HepG2 (cell line): ENCODE measurements at regions not wholly inside any gene's neighbourhood (a gene's known extent, or its start where the extent isn't known, plus 50 kb on each side); places are given as distances from the start of the nearest gene placed in this dataset.

Experiments used
- ATAC-seq: fragments of 200-7000 bp; cut with Tn5 transposase; 3 replicates; pipeline ENCODE4 v1.9.1; 2020; ENCODE audit warnings: mild to moderate bottlenecking, moderate library complexity
- BruUV-seq: library from RNA; stranded (reverse); fragments of 400-500 nt; replicated peaks from 2 replicates; lab custom pipeline; 2021; lab: Mats Ljungman, UMichigan
- CTCF ChIA-PET: fragments of 300-600 bp; formaldehyde crosslinking; extraction: SDS; loops from one replicate; lab custom pipeline; 2021; ENCODE audit warnings: low total read pairs, inconsistent platforms, low intra/inter-chr PET ratio; lab: Yijun Ruan, JAX
- POLR2A ChIA-PET: fragments of 350-600 bp; sonication (Branson Sonifier 250); formaldehyde crosslinking; loops from one replicate; lab custom pipeline; 2020; ENCODE audit warnings: antibody characterized with exemption, inconsistent platforms; lab: Yijun Ruan, JAX
- DNase-seq: peaks from one replicate; pipeline ENCODE4 v3.0.0-alpha.2; 2015; ENCODE audit warnings: low spot score
- FAIRE-seq: peaks from 3 replicates; lab custom pipeline; 2011; peaks lifted over from hg19 to GRCh38; lab: Jason Lieb, UNC
- H2AFZ ChIP-seq: one replicate; pipeline ENCODE4 v1.6.1; 2011; ENCODE audit warnings: low read length, inconsistent platforms
- H3K27ac ChIP-seq: fragments of 300-600 bp; 3 replicates; pipeline ENCODE4 v1.8.0; 2011; ENCODE audit warnings: mixed run types, mild to moderate bottlenecking, mixed read lengths, low read length, inconsistent platforms; ENCODE audit not compliant: insufficient read depth; ENCODE audit errors: extremely low read length
- H3K27me3 ChIP-seq, 2 experiments: fragments of 200-600 bp in 1 of 2; 2 replicates in 1 of 2; 3 replicates in 1 of 2; pipeline versions ENCODE4 v1.6.0 to v1.8.0; 2011; ENCODE audit warnings: low read length in 2 of 2, mild to moderate bottlenecking in 2 of 2, moderate library complexity in 2 of 2, inconsistent platforms in 1 of 2; ENCODE audit not compliant: insufficient read depth in 2 of 2, control insufficient read depth in 1 of 2
- H3K36me3 ChIP-seq, 2 experiments: fragments of 200-600 bp in 1 of 2; replicated peaks in 1 of 2; 2 replicates in 1 of 2; 3 replicates in 1 of 2; pipeline versions ENCODE4 v1.5.1 to v1.8.0; 2011; ENCODE audit warnings: low read length in 2 of 2, inconsistent platforms in 1 of 2; ENCODE audit not compliant: insufficient read depth in 2 of 2, control insufficient read depth in 1 of 2
- H3K4me1 ChIP-seq: 2 replicates; pipeline ENCODE4 v1.5.1; 2012; ENCODE audit warnings: low read length, inconsistent platforms; ENCODE audit not compliant: insufficient read depth
- H3K4me2 ChIP-seq: 2 replicates; pipeline ENCODE4 v1.6.0; 2011; ENCODE audit warnings: low read depth, low read length, inconsistent platforms
- H3K4me3 ChIP-seq, 3 experiments: fragments of 200-600 bp in 1 of 3; sonication (generic), shearing (Covaris generic) in 1 of 3; replicated peaks in 1 of 3; 2 replicates each; pipeline ENCODE4 v1.5.1; 2011 to 2016; ENCODE audit warnings: low read length in 3 of 3, inconsistent platforms in 2 of 3, low read depth in 2 of 3, mild to moderate bottlenecking in 2 of 3, control low read depth in 1 of 3, mixed read lengths in 1 of 3; ENCODE audit not compliant: insufficient read depth in 1 of 3
- H3K79me2 ChIP-seq: one replicate; pipeline ENCODE4 v1.6.1; 2011; ENCODE audit warnings: low read length, inconsistent platforms; ENCODE audit not compliant: insufficient read depth
- H3K9ac ChIP-seq: 2 replicates; pipeline ENCODE4 v1.6.0; 2011; ENCODE audit warnings: mild to moderate bottlenecking, low read depth, low read length, inconsistent platforms; ENCODE audit not compliant: insufficient read depth
- H3K9me3 ChIP-seq: 2 replicates; pipeline ENCODE4 v1.5.1; 2012; ENCODE audit warnings: mild to moderate bottlenecking, low read length
- H4K20me1 ChIP-seq: 2 replicates; pipeline ENCODE4 v1.6.0; 2011; ENCODE audit warnings: inconsistent platforms, mild to moderate bottlenecking, low read length, moderate library complexity; ENCODE audit not compliant: insufficient read depth
- ARHGAP35 ChIP-seq: sonication (generic); formaldehyde crosslinking; IDR thresholded peaks from 2 replicates; pipeline ENCODE4 v1.9.0; 2022; ENCODE audit warnings: mild to moderate bottlenecking, inconsistent platforms, moderate library complexity, missing genetic modification reagents, borderline replicate concordance
- STAG1 ChIP-seq: sonication (generic); formaldehyde crosslinking; IDR thresholded peaks from 2 replicates; pipeline ENCODE4 v1.4.0; 2020; ENCODE audit warnings: missing genetic modification reagents
- ZMAT3 ChIP-seq: sonication (generic); formaldehyde crosslinking; conservative IDR thresholded peaks from 2 replicates; pipeline ENCODE4 v1.7.0; 2021; ENCODE audit warnings: missing genetic modification reagents
- ZNF101 ChIP-seq: sonication (generic); formaldehyde crosslinking; IDR thresholded peaks from 2 replicates; pipeline ENCODE4 v1.4.0; 2020; ENCODE audit warnings: mild to moderate bottlenecking, low read depth, missing genetic modification reagents, borderline replicate concordance
- ZNF496 ChIP-seq: sonication (generic); formaldehyde crosslinking; IDR thresholded peaks from 2 replicates; pipeline ENCODE4 v1.8.1; 2023; ENCODE audit warnings: mild to moderate bottlenecking, moderate library complexity, missing genetic modification reagents; ENCODE audit not compliant: insufficient replicate concordance
- ZNF724P ChIP-seq: sonication (generic); formaldehyde crosslinking; IDR thresholded peaks from 2 replicates; pipeline ENCODE4 v1.8.0; 2022; ENCODE audit warnings: missing genetic modification reagents, borderline replicate concordance
- WGBS: methylation state at CpG from one replicate; pipeline ENCODE4 v1.1.6; 2017; ENCODE audit warnings: low lambda C conversion rate; 5-methylcytosine and 5-hydroxymethylcytosine counted together
- in situ Hi-C: cut with HindIII; loops from 2 replicates; pipeline ENCODE4 v1.10.0; 2017; ENCODE audit warnings: low pct_unique_long_range_greater_than_20kb; ENCODE audit not compliant: extremely low pct_ligation_motif_present
- intact Hi-C: fragments of 100-400 bp; cut with micrococcal nuclease; formaldehyde crosslinking; loops from one replicate; pipeline ENCODE4 v1.10.0; 2022; ENCODE audit not compliant: unreplicated experiment
- TF ChIP-seq, protein P1 (sequence below): sonication (generic); formaldehyde crosslinking; IDR thresholded peaks from 2 replicates; pipeline ENCODE4 v1.4.0; 2020; ENCODE audit warnings: mild to moderate bottlenecking, low read depth, missing genetic modification reagents
- TF ChIP-seq, protein P2 (sequence below): sonication (generic); formaldehyde crosslinking; IDR thresholded peaks from 2 replicates; pipeline ENCODE4 v1.4.0; 2020; ENCODE audit warnings: mild to moderate bottlenecking, missing genetic modification reagents

DNA sequence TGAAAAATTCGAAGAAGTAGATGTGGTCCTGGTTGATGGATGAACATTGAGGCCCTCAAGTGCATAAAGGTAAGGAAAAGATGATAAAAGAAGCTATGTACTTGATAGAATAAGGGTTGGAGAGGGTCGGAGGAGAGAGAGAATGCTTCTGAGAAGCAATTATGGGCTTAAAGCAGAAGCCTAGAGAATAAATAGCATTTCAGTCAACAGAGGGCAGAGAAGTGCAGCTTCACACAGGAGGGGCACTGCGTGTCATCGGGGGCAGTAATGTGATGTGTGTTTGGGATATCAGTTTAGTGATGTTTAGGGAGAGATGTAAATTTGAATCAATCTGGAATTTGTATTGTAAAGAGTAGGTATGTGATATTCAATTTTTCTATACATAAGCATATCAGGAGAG, 334.5 kb downstream of the PIK3C3 start:
- Histone ChIP-seq H2AFZ (no peak overlapping the region), H3K4me2 (no peak overlapping the region), H3K36me3 (no peaks in the 10 kb centered on the region), H3K4me3 (no peak overlapping the region), H3K9me3 (no peaks in the 10 kb centered on the region), H3K79me2 (no peaks in the 10 kb centered on the region), H3K27me3 (no peaks in the 10 kb centered on the region), H3K27ac (no peak overlapping the region), H3K4me1 (no peaks in the 10 kb centered on the region), H4K20me1 (no peaks in the 10 kb centered on the region), H3K9ac (no peak overlapping the region)
- ATAC-seq (no peak), FAIRE-seq (no peak), DNase-seq (no peak)
- no TSS peak for BruUV-seq
- intact Hi-C loops, result no loop called here
- ChIA-PET CTCF (no interaction called here), POLR2A (no interaction called here)
- in situ Hi-C loops, result loop anchor here (25.0 kb wide), 2 partner anchors 973 to 1298 kb away; no protein-coding TSS in a partner anchor
- no peak for TF ChIP-seq ARHGAP35 (CRISPR knock-in tag)
- TF ChIP-seq STAG1 (CRISPR knock-in tag), result peak; percentile 31
- WGBS, result 32% methylated on average over 4 of the region's 4 CpGs

DNA sequence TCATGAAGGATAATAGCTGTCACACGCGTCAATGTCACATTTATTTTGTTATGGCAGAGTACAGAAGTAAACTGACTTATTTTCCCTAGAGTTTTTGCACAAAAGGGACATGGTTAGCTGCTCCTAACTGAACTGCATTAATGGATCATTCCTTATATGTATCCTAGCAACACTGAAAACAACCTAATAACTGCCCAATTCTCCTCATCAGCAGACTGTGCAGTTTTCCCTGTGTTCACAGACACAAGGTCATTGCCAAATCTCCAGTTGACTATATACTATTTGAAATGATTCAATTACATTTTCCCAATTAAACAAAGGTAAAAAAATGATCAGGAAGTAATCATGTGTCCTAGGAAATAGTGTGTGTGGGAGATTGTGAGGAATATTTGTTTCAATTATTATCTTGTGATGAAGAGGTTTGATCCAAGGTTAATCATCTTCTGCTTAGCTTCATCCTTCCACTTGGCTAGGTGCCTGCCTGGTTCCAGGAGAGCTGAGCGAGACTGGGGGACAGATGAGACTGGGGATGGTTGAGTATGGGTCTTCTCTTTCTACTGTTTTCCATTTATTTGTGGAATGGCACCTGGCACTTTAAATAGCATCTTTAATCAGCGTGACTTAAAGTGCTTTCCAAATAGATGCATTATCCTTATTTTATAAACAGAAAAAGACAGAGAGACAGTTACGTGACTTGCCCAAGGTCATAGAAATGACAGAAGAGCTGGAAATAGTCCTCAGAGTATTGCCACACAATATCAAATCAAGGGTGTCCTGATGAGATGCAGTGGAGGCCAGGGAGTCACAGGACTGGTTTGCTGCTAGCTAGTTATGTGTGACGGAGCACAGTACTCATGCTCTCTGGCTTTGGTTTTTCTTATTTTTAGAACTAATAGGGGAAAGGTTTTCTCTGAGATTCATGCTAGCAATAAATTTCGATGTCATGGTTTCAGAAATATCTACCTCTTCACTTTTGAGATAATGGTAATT, 335.6 kb downstream of the PIK3C3 start:
- no peak for ATAC-seq
- no peak overlapping the region for H2AFZ ChIP-seq
- ChIA-PET CTCF (interaction anchor here (0.7 kb wide), 1 partner anchor 262 kb away, joined by 3 read pairs; no protein-coding TSS in a partner anchor), POLR2A (no interaction called here)
- no peak overlapping the region for H3K27ac ChIP-seq
- FAIRE-seq, result no peak
- intact Hi-C loops (loop anchor here (10.0 kb wide), 1 partner anchor 1274 kb away; no protein-coding TSS in a partner anchor), in situ Hi-C loops (loop anchor here (25.0 kb wide), 2 partner anchors 972 to 1297 kb away; no protein-coding TSS in a partner anchor)
- H3K4me3 ChIP-seq, result no peak overlapping the region
- H3K9me3 ChIP-seq, result no peaks in the 10 kb centered on the region
- 64% methylated on average over 7 of the region's 7 CpGs for WGBS
- no peaks in the 10 kb centered on the region for H3K36me3 ChIP-seq
- H3K4me2 ChIP-seq, result no peak overlapping the region
- no peak for DNase-seq
- H3K4me1 ChIP-seq, result no peaks in the 10 kb centered on the region
- H3K79me2 ChIP-seq, result no peaks in the 10 kb centered on the region
- H3K27me3 ChIP-seq, result no peaks in the 10 kb centered on the region
- no peak overlapping the region for H3K9ac ChIP-seq
- BruUV-seq, result no TSS peak
- no peaks in the 10 kb centered on the region for H4K20me1 ChIP-seq
- TF ChIP-seq ZNF496 (no peak), ZNF724P (CRISPR knock-in tag) (no peak), ZNF101 (CRISPR knock-in tag) (no peak), ZMAT3 (no peak), ARHGAP35 (CRISPR knock-in tag) (no peak)
- TF ChIP-seq, protein P1, sequence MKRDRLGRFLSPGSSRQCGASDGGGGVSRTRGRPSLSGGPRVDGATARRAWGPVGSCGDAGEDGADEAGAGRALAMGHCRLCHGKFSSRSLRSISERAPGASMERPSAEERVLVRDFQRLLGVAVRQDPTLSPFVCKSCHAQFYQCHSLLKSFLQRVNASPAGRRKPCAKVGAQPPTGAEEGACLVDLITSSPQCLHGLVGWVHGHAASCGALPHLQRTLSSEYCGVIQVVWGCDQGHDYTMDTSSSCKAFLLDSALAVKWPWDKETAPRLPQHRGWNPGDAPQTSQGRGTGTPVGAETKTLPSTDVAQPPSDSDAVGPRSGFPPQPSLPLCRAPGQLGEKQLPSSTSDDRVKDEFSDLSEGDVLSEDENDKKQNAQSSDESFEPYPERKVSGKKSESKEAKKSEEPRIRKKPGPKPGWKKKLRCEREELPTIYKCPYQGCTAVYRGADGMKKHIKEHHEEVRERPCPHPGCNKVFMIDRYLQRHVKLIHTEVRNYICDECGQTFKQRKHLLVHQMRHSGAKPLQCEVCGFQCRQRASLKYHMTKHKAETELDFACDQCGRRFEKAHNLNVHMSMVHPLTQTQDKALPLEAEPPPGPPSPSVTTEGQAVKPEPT (CRISPR knock-in tag), result no peak
- TF ChIP-seq, protein P2, sequence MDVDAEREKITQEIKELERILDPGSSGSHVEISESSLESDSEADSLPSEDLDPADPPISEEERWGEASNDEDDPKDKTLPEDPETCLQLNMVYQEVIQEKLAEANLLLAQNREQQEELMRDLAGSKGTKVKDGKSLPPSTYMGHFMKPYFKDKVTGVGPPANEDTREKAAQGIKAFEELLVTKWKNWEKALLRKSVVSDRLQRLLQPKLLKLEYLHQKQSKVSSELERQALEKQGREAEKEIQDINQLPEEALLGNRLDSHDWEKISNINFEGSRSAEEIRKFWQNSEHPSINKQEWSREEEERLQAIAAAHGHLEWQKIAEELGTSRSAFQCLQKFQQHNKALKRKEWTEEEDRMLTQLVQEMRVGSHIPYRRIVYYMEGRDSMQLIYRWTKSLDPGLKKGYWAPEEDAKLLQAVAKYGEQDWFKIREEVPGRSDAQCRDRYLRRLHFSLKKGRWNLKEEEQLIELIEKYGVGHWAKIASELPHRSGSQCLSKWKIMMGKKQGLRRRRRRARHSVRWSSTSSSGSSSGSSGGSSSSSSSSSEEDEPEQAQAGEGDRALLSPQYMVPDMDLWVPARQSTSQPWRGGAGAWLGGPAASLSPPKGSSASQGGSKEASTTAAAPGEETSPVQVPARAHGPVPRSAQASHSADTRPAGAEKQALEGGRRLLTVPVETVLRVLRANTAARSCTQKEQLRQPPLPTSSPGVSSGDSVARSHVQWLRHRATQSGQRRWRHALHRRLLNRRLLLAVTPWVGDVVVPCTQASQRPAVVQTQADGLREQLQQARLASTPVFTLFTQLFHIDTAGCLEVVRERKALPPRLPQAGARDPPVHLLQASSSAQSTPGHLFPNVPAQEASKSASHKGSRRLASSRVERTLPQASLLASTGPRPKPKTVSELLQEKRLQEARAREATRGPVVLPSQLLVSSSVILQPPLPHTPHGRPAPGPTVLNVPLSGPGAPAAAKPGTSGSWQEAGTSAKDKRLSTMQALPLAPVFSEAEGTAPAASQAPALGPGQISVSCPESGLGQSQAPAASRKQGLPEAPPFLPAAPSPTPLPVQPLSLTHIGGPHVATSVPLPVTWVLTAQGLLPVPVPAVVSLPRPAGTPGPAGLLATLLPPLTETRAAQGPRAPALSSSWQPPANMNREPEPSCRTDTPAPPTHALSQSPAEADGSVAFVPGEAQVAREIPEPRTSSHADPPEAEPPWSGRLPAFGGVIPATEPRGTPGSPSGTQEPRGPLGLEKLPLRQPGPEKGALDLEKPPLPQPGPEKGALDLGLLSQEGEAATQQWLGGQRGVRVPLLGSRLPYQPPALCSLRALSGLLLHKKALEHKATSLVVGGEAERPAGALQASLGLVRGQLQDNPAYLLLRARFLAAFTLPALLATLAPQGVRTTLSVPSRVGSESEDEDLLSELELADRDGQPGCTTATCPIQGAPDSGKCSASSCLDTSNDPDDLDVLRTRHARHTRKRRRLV (CRISPR knock-in tag), result no peak
